ENCODE measurements at regions not wholly inside any gene's neighbourhood (a gene's known extent, or its start where the extent isn't known, plus 50 kb on each side); places are given as distances from the start of the nearest gene placed in this dataset.

- no peak overlapping the region for H3K4me3 ChIP-seq
- no peaks in the 10 kb centered on the region for H3K9me3 ChIP-seq
- 6 to 7% methylated on average over 18 of the region's 18 CpGs for WGBS, 2 donors
- H3K27me3 ChIP-seq = peaks cover 0 to 3% of the 10 kb centered on the region in 2 donors
- DNase-seq (peak in 1 of 4 donors; percentile 5), ATAC-seq (no peak)
- H3K4me1 ChIP-seq = no peaks in the 10 kb centered on the region
- TF ChIP-seq CTCF (IDR thresholded peaks at IDR 0.05) (no peak), POLR2A (IDR thresholded peaks at IDR 0.05) (no peak)
- no peaks in the 10 kb centered on the region for H3K36me3 ChIP-seq (replicated peaks in 1 of 2; ENCODE audit: insufficient read depth in 1 of 2, low read depth in 2 of 2)
- H3K27ac ChIP-seq = no peak overlapping the region
- intact Hi-C loops (cut with DNase I) = loop anchor here (5.0 to 10.0 kb wide), 2 partner anchors 373 to 516 kb away; no protein-coding TSS in a partner anchor
Observed at GRCh38 chr5:174418809-174419539, 305.4 kb upstream of the MSX2 start.

GRCh38 chr5:174419540-174420132 lies 304.7 kb upstream of the MSX2 start:
- Histone ChIP-seq H3K4me1 (no peaks in the 10 kb centered on the region), H3K4me3 (no peak overlapping the region), H3K9me3 (no peaks in the 10 kb centered on the region), H3K36me3 (replicated peaks in 1 of 2; ENCODE audit: insufficient read depth in 1 of 2, low read depth in 2 of 2) (no peaks in the 10 kb centered on the region), H3K27me3 (peaks cover 0 to 3% of the 10 kb centered on the region in 2 donors), H3K27ac (no peak overlapping the region)
- WGBS, 2 donors = 10 to 14% methylated on average over 12 to 17 of the region's 17 CpGs
- peak; percentile 88 for ATAC-seq
- TF ChIP-seq POLR2A (IDR thresholded peaks at IDR 0.05) (no peak), CTCF (IDR thresholded peaks at IDR 0.05) (peak; percentile 87 to 94 (median 89))
- intact Hi-C loops (cut with DNase I) = loop anchor here (5.0 to 10.0 kb wide), 2 partner anchors 373 to 515 kb away; no protein-coding TSS in a partner anchor
- DNase-seq = peak; percentile 89 to 92 (median 90)

- DNase-seq (no peak), ATAC-seq (no peak)
- Histone ChIP-seq H3K36me3 (replicated peaks in 1 of 2; ENCODE audit: insufficient read depth in 1 of 2, low read depth in 2 of 2) (no peaks in the 10 kb centered on the region), H3K4me1 (no peaks in the 10 kb centered on the region), H3K4me3 (no peak overlapping the region), H3K9me3 (no peaks in the 10 kb centered on the region), H3K27me3 (peaks cover 0 to 3% of the 10 kb centered on the region in 2 donors), H3K27ac (no peak overlapping the region)
- no peak for TF ChIP-seq CTCF (IDR thresholded peaks at IDR 0.05)
- no peak for TF ChIP-seq POLR2A (IDR thresholded peaks at IDR 0.05)
- WGBS, 2 donors = 6 to 24% methylated on average over 1 of the region's 1 CpG
- intact Hi-C loops (cut with DNase I) = no loop called here
Observed at GRCh38 chr5:174420651-174421407, 303.6 kb upstream of the MSX2 start.

GRCh38 chr5:174421408-174421805 lies 303.0 kb upstream of the MSX2 start:
- TF ChIP-seq POLR2A (IDR thresholded peaks at IDR 0.05) (no peak), CTCF (IDR thresholded peaks at IDR 0.05) (no peak)
- H3K4me1 ChIP-seq = no peaks in the 10 kb centered on the region
- no peak overlapping the region for H3K4me3 ChIP-seq
- 46 to 48% methylated on average over 7 of the region's 7 CpGs for WGBS, 2 donors
- H3K27ac ChIP-seq = no peak overlapping the region
- peaks cover 0 to 3% of the 10 kb centered on the region in 2 donors for H3K27me3 ChIP-seq
- no peak for ATAC-seq
- DNase-seq = no peak
- H3K9me3 ChIP-seq = no peaks in the 10 kb centered on the region
- no peaks in the 10 kb centered on the region for H3K36me3 ChIP-seq (replicated peaks in 1 of 2; ENCODE audit: insufficient read depth in 1 of 2, low read depth in 2 of 2)
- intact Hi-C loops (cut with DNase I) = no loop called here

Data from body of pancreas (tissue), 4 donors.